Mucosa of descending colon (tissue), 3 donors: ENCODE measurements at regions not wholly inside any gene's neighbourhood (a gene's known extent, or its start where the extent isn't known, plus 50 kb on each side); places are given as distances from the start of the nearest gene placed in this dataset.
"Not testable (repeated sequence)": the region's sequence is repeated elsewhere in the genome, so short reads cannot be mapped to it uniquely, and the experiment has no call there.

Source experiments
- ATAC-seq: fragments of 200-7000 bp; cut with Tn5 transposase; one replicate; pipeline ENCODE4 v1.9.1; 2020; ENCODE audit warnings: mild to moderate bottlenecking, moderate library complexity
- DNase-seq, 3 donors: peaks; one replicate each; pipeline ENCODE4 v3.0.0-alpha.2; 2020
- H3K36me3 ChIP-seq: fragments of 200-600 bp; one replicate; pipeline ENCODE4 v1.8.0; 2021; ENCODE audit warnings: low read depth, mild to moderate bottlenecking
- H3K4me1 ChIP-seq: fragments of 200-600 bp; one replicate; pipeline ENCODE4 v1.8.0; 2021; ENCODE audit warnings: low read depth, mild to moderate bottlenecking
- H3K4me3 ChIP-seq: fragments of 200-600 bp; one replicate; pipeline ENCODE4 v1.8.0; 2021; ENCODE audit warnings: mild to moderate bottlenecking
- H3K9me3 ChIP-seq: fragments of 200-600 bp; one replicate; pipeline ENCODE4 v1.8.0; 2021; ENCODE audit warnings: mild to moderate bottlenecking
- CTCF ChIP-seq: fragments of 200-600 bp; IDR thresholded peaks from one replicate; pipeline ENCODE4 v1.8.0; 2022; ENCODE audit warnings: antibody characterized with exemption, mild to moderate bottlenecking
- intact Hi-C, 2 donors: fragments of 100-400 bp; cut with DNase I in 1 of 2; cut with micrococcal nuclease in 1 of 2; formaldehyde crosslinking; loops; one replicate each; pipeline versions ENCODE4 v1.11.0 to v1.11.1; 2022; cut with DNase I, micrococcal nuclease
- donor health status: DM: no; HTN: no; CAD: no; lungs with moderate emphysema.
- donor health status: DM: no; HTN: no; CAD: no.
- donor health status: DM: no; HTN: yes; CAD: no.

GRCh38 chr11:135001581-135001980 lies 589.5 kb upstream of the B3GAT1 start:
- no peak for DNase-seq
- Histone ChIP-seq H3K9me3 (no peaks in the 10 kb centered on the region), H3K36me3 (no peaks in the 10 kb centered on the region), H3K4me3 (no peak overlapping the region), H3K4me1 (no peaks in the 10 kb centered on the region)
- intact Hi-C loops = no loop called here
- TF ChIP-seq CTCF = no peak
- ATAC-seq = no peak

- H3K4me3 ChIP-seq, H3K36me3 ChIP-seq, ATAC-seq, H3K4me1 ChIP-seq, H3K9me3 ChIP-seq, DNase-seq, intact Hi-C loops: not testable (repeated sequence)
Measured at GRCh38 chr11:135001065-135001464, 589.0 kb upstream of the B3GAT1 start.

GRCh38 chr11:134999590-134999989 lies 587.5 kb upstream of the B3GAT1 start:
- ATAC-seq (no peak), DNase-seq (no peak)
- intact Hi-C loops = no loop called here
- TF ChIP-seq CTCF = no peak
- Histone ChIP-seq H3K9me3 (no peaks in the 10 kb centered on the region), H3K4me1 (no peaks in the 10 kb centered on the region), H3K36me3 (no peaks in the 10 kb centered on the region), H3K4me3 (no peak overlapping the region)

- ATAC-seq (no peak), DNase-seq (no peak)
- Histone ChIP-seq H3K4me1 (no peaks in the 10 kb centered on the region), H3K36me3 (no peaks in the 10 kb centered on the region), H3K9me3 (no peaks in the 10 kb centered on the region), H3K4me3 (no peak overlapping the region)
- intact Hi-C loops = no loop called here
- no peak for TF ChIP-seq CTCF
Measured at GRCh38 chr11:134997652-134998320, 585.7 kb upstream of the B3GAT1 start.

GRCh38 chr11:134995741-134996140 lies 583.7 kb upstream of the B3GAT1 start:
- H3K9me3 ChIP-seq = no peaks in the 10 kb centered on the region
- no peaks in the 10 kb centered on the region for H3K36me3 ChIP-seq
- intact Hi-C loops = no loop called here
- H3K4me1 ChIP-seq = no peaks in the 10 kb centered on the region
- no peak for TF ChIP-seq CTCF
- DNase-seq (no peak), ATAC-seq (no peak)
- no peak overlapping the region for H3K4me3 ChIP-seq

- H3K9me3 ChIP-seq = no peaks in the 10 kb centered on the region
- no peaks in the 10 kb centered on the region for H3K4me1 ChIP-seq
- H3K36me3 ChIP-seq = no peaks in the 10 kb centered on the region
- no peak for ATAC-seq
- DNase-seq = no peak
- no peak overlapping the region for H3K4me3 ChIP-seq
- no peak for TF ChIP-seq CTCF
- intact Hi-C loops = no loop called here
Measured at GRCh38 chr11:134994431-134994830, 582.4 kb upstream of the B3GAT1 start.
